ENCODE measurements at regions not wholly inside any gene's neighbourhood (a gene's known extent, or its start where the extent isn't known, plus 50 kb on each side); places are given as distances from the start of the nearest gene placed in this dataset.

GRCh38 chr12:128190614-128191013 lies 76.4 kb upstream of the TMEM132C start:
- DNase-seq = no peak

GRCh38 chr12:128191380-128191779 lies 75.6 kb upstream of the TMEM132C start:
- no peak for DNase-seq

- no peak for DNase-seq
Observed at GRCh38 chr12:128204711-128205110, 62.3 kb upstream of the TMEM132C start.

GRCh38 chr12:128205145-128205544 lies 61.8 kb upstream of the TMEM132C start:
- DNase-seq = no peak

- DNase-seq = no peak
Observed at GRCh38 chr12:128205758-128206157, 61.2 kb upstream of the TMEM132C start.
